HEK293 (cell line): ENCODE measurements at regions not wholly inside any gene's neighbourhood (a gene's known extent, or its start where the extent isn't known, plus 50 kb on each side); places are given as distances from the start of the nearest gene placed in this dataset.

Experiments
- ZNF140 ChIP-seq: fragments of 450-650 bp; formaldehyde crosslinking; IDR thresholded peaks from 2 replicates; pipeline ENCODE4 v1.5.1; 2016; ENCODE audit warnings: missing biosample characterization, missing genetic modification characterization
- ZNF16 ChIP-seq: fragments of 450-650 bp; formaldehyde crosslinking; IDR thresholded peaks from 2 replicates; pipeline ENCODE4 v1.5.1; 2016; ENCODE audit warnings: low read depth, missing biosample characterization, missing genetic modification characterization
- ZNF175 ChIP-seq: fragments of 450-650 bp; formaldehyde crosslinking; IDR thresholded peaks from 2 replicates; pipeline ENCODE4 v1.5.1; 2016; ENCODE audit warnings: missing biosample characterization, missing genetic modification characterization
- ZNF521 ChIP-seq: fragments of 450-650 bp; formaldehyde crosslinking; IDR thresholded peaks from 2 replicates; pipeline ENCODE4 v1.5.1; 2017; ENCODE audit warnings: missing biosample characterization, mild to moderate bottlenecking, missing genetic modification characterization
- ZNF555 ChIP-seq: fragments of 450-650 bp; formaldehyde crosslinking; conservative IDR thresholded peaks from 2 replicates; pipeline ENCODE4 v1.5.1; 2017; ENCODE audit warnings: missing biosample characterization, mild to moderate bottlenecking, missing genetic modification characterization, inconsistent platforms
- TF ChIP-seq, protein P1 (sequence below): fragments of 450-650 bp; formaldehyde crosslinking; IDR thresholded peaks from 2 replicates; pipeline ENCODE4 v1.5.1; 2016; ENCODE audit warnings: missing biosample characterization, missing genetic modification characterization, borderline replicate concordance
- TF ChIP-seq, protein P2 (sequence below): fragments of 450-650 bp; formaldehyde crosslinking; IDR thresholded peaks from 2 replicates; pipeline ENCODE4 v1.5.1; 2016; ENCODE audit warnings: missing biosample characterization, missing genetic modification characterization
- TF ChIP-seq, protein P3 (sequence below): fragments of 450-650 bp; formaldehyde crosslinking; IDR thresholded peaks from 2 replicates; pipeline ENCODE4 v1.5.1; 2016; ENCODE audit warnings: missing biosample characterization, missing genetic modification characterization
- TF ChIP-seq, protein P4 (sequence below): fragments of 450-650 bp; formaldehyde crosslinking; IDR thresholded peaks from 2 replicates; pipeline ENCODE4 v1.5.1; 2016; ENCODE audit warnings: missing biosample characterization, missing genetic modification characterization

DNA sequence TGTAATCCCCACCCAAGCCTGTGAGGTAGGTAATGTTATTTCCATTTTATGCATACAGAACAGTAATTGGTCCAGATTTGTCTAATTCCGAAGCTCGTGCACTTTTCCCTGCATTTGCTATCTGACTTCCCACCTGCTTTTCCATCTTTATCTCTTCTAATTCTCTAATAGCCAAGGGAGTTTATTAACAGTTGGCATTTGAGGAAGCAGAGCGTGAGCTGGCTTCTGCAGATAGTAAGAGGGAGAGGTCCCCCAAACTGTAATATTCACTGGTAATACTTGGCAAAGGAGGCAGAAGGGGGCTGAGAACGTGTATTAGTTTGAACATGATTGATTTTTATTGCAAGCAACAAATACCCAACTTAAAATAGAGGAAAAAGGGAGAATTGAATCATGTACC is 110.8 kb upstream of the SPON1 start:
- TF ChIP-seq, protein P1, sequence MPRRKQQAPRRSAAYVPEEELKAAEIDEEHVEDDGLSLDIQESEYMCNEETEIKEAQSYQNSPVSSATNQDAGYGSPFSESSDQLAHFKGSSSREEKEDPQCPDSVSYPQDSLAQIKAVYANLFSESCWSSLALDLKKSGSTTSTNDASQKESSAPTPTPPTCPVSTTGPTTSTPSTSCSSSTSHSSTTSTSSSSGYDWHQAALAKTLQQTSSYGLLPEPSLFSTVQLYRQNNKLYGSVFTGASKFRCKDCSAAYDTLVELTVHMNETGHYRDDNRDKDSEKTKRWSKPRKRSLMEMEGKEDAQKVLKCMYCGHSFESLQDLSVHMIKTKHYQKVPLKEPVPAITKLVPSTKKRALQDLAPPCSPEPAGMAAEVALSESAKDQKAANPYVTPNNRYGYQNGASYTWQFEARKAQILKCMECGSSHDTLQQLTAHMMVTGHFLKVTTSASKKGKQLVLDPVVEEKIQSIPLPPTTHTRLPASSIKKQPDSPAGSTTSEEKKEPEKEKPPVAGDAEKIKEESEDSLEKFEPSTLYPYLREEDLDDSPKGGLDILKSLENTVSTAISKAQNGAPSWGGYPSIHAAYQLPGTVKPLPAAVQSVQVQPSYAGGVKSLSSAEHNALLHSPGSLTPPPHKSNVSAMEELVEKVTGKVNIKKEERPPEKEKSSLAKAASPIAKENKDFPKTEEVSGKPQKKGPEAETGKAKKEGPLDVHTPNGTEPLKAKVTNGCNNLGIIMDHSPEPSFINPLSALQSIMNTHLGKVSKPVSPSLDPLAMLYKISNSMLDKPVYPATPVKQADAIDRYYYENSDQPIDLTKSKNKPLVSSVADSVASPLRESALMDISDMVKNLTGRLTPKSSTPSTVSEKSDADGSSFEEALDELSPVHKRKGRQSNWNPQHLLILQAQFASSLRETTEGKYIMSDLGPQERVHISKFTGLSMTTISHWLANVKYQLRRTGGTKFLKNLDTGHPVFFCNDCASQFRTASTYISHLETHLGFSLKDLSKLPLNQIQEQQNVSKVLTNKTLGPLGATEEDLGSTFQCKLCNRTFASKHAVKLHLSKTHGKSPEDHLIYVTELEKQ: no peak
- TF ChIP-seq ZNF175 (tag by site-specific recombination) (no peak), ZNF521 (tag by site-specific recombination) (no peak), ZNF555 (tag by site-specific recombination) (no peak), ZNF16 (tag by site-specific recombination) (no peak), ZNF140 (tag by site-specific recombination) (no peak)
- TF ChIP-seq, protein P2, sequence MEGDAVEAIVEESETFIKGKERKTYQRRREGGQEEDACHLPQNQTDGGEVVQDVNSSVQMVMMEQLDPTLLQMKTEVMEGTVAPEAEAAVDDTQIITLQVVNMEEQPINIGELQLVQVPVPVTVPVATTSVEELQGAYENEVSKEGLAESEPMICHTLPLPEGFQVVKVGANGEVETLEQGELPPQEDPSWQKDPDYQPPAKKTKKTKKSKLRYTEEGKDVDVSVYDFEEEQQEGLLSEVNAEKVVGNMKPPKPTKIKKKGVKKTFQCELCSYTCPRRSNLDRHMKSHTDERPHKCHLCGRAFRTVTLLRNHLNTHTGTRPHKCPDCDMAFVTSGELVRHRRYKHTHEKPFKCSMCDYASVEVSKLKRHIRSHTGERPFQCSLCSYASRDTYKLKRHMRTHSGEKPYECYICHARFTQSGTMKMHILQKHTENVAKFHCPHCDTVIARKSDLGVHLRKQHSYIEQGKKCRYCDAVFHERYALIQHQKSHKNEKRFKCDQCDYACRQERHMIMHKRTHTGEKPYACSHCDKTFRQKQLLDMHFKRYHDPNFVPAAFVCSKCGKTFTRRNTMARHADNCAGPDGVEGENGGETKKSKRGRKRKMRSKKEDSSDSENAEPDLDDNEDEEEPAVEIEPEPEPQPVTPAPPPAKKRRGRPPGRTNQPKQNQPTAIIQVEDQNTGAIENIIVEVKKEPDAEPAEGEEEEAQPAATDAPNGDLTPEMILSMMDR (tag by site-specific recombination): no peak
- TF ChIP-seq, protein P3, sequence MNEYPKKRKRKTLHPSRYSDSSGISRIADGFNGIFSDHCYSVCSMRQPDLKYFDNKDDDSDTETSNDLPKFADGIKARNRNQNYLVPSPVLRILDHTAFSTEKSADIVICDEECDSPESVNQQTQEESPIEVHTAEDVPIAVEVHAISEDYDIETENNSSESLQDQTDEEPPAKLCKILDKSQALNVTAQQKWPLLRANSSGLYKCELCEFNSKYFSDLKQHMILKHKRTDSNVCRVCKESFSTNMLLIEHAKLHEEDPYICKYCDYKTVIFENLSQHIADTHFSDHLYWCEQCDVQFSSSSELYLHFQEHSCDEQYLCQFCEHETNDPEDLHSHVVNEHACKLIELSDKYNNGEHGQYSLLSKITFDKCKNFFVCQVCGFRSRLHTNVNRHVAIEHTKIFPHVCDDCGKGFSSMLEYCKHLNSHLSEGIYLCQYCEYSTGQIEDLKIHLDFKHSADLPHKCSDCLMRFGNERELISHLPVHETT (tag by site-specific recombination): no peak
- TF ChIP-seq, protein P4, sequence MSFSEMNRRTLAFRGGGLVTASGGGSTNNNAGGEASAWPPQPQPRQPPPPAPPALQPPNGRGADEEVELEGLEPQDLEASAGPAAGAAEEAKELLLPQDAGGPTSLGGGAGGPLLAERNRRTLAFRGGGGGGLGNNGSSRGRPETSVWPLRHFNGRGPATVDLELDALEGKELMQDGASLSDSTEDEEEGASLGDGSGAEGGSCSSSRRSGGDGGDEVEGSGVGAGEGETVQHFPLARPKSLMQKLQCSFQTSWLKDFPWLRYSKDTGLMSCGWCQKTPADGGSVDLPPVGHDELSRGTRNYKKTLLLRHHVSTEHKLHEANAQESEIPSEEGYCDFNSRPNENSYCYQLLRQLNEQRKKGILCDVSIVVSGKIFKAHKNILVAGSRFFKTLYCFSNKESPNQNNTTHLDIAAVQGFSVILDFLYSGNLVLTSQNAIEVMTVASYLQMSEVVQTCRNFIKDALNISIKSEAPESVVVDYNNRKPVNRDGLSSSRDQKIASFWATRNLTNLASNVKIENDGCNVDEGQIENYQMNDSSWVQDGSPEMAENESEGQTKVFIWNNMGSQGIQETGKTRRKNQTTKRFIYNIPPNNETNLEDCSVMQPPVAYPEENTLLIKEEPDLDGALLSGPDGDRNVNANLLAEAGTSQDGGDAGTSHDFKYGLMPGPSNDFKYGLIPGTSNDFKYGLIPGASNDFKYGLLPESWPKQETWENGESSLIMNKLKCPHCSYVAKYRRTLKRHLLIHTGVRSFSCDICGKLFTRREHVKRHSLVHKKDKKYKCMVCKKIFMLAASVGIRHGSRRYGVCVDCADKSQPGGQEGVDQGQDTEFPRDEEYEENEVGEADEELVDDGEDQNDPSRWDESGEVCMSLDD: no peak
